CD14-positive monocyte (primary cell): ENCODE measurements at regions not wholly inside any gene's neighbourhood (a gene's known extent, or its start where the extent isn't known, plus 50 kb on each side); places are given as distances from the start of the nearest gene placed in this dataset.

ENCODE experiments used
- DNase-seq, 3 donors: peaks; one replicate each; pipeline ENCODE4 v3.0.0-alpha.2; 2011 to 2022
- H2AFZ ChIP-seq: 2 replicates; pipeline ENCODE4 v1.6.0; 2012; ENCODE audit warnings: mild to moderate bottlenecking, low read depth, low read length, inconsistent platforms; ENCODE audit not compliant: insufficient read depth, poor library complexity, severe bottlenecking
- H3K27ac ChIP-seq, 2 donors: 1 replicate in 1 of 2; 2 replicates in 1 of 2; pipeline ENCODE4 v1.5.1; 2012 to 2013; ENCODE audit warnings: low read length in 2 of 2, control low read depth in 1 of 2, inconsistent platforms in 1 of 2, low read depth in 1 of 2, mild to moderate bottlenecking in 1 of 2
- H3K27me3 ChIP-seq, 2 donors: one replicate each; pipeline versions ENCODE4 v1.6.0 to v1.6.1; 2011 to 2013; ENCODE audit warnings: low read length in 2 of 2; ENCODE audit not compliant: control insufficient read depth in 2 of 2, insufficient read depth in 2 of 2
- H3K36me3 ChIP-seq, 2 donors: replicated peaks in 1 of 2; 1 replicate in 1 of 2; 2 replicates in 1 of 2; pipeline versions ENCODE4 v1.5.1 to v1.6.1; 2012 to 2013; ENCODE audit warnings: low read length in 2 of 2, control low read depth in 1 of 2, inconsistent platforms in 1 of 2, mild to moderate bottlenecking in 1 of 2; ENCODE audit not compliant: insufficient read depth in 2 of 2, control insufficient read depth in 1 of 2
- H3K4me1 ChIP-seq, 2 donors: 1 replicate in 1 of 2; 2 replicates in 1 of 2; pipeline versions ENCODE4 v1.5.1 to v1.6.1; 2012 to 2013; ENCODE audit warnings: low read length in 2 of 2, control low read depth in 1 of 2, inconsistent platforms in 1 of 2, mild to moderate bottlenecking in 1 of 2, moderate library complexity in 1 of 2; ENCODE audit not compliant: insufficient read depth in 2 of 2, control insufficient read depth in 1 of 2
- H3K4me2 ChIP-seq: replicated peaks from 2 replicates; pipeline ENCODE3; 2012; ENCODE audit warnings: low read length, moderate library complexity, mild to moderate bottlenecking; ENCODE audit not compliant: poor library complexity, severe bottlenecking; ENCODE audit errors: extremely low read depth
- H3K4me3 ChIP-seq, 3 experiments: fragments of 200-600 bp in 1 of 3; sonication (generic) in 1 of 3; replicated peaks in 1 of 3; 1 replicate in 2 of 3; 2 replicates in 1 of 3; pipeline ENCODE4 v1.5.1; 2011 to 2013; ENCODE audit warnings: low read length in 3 of 3, mild to moderate bottlenecking in 3 of 3, control low read depth in 2 of 3, low read depth in 2 of 3, inconsistent platforms in 1 of 3, moderate library complexity in 1 of 3
- H3K79me2 ChIP-seq: 2 replicates; pipeline ENCODE4 v1.6.0; 2012; ENCODE audit warnings: mild to moderate bottlenecking, control low read depth, inconsistent platforms, low read length, moderate library complexity; ENCODE audit not compliant: insufficient read depth
- H3K9ac ChIP-seq: 2 replicates; pipeline ENCODE4 v1.6.0; 2017; ENCODE audit warnings: low read length, mild to moderate bottlenecking; ENCODE audit not compliant: insufficient read depth, poor library complexity, severe bottlenecking
- H3K9me3 ChIP-seq, 2 donors: replicated peaks in 1 of 2; 1 replicate in 1 of 2; 2 replicates in 1 of 2; pipeline versions ENCODE4 v1.5.1 to v1.6.1; 2012 to 2013; ENCODE audit warnings: low read length in 2 of 2, control low read depth in 1 of 2; ENCODE audit not compliant: control insufficient read depth in 1 of 2, insufficient read depth in 1 of 2
- H4K20me1 ChIP-seq: 2 replicates; pipeline ENCODE4 v1.6.0; 2012; ENCODE audit warnings: mild to moderate bottlenecking, low read length, control low read depth, moderate library complexity; ENCODE audit not compliant: insufficient read depth
- H3K27ac Mint-ChIP-seq, 7 donors: one replicate each; pipeline ENCODE4 v1.8.0; 2020; ENCODE audit warnings: mild to moderate bottlenecking in 7 of 7, mixed read lengths in 7 of 7, moderate library complexity in 6 of 7, inconsistent platforms in 2 of 7
- H3K27me3 Mint-ChIP-seq, 3 donors: one replicate each; pipeline ENCODE4 v1.8.0; 2021 to 2022; ENCODE audit warnings: low read depth in 3 of 3, mild to moderate bottlenecking in 3 of 3, mixed read lengths in 3 of 3, moderate library complexity in 3 of 3, inconsistent platforms in 1 of 3
- H3K36me3 Mint-ChIP-seq, 2 donors: one replicate each; pipeline ENCODE4 v1.8.0; 2020; ENCODE audit warnings: mixed read lengths in 2 of 2, inconsistent platforms in 1 of 2, mild to moderate bottlenecking in 1 of 2
- H3K4me1 Mint-ChIP-seq: one replicate; pipeline ENCODE4 v1.8.0; 2020; ENCODE audit warnings: mild to moderate bottlenecking, mixed read lengths
- H3K4me3 Mint-ChIP-seq, 2 donors: one replicate each; pipeline ENCODE4 v1.8.0; 2020; ENCODE audit warnings: mild to moderate bottlenecking in 2 of 2, mixed read lengths in 2 of 2, moderate library complexity in 1 of 2
- H3K9me3 Mint-ChIP-seq, 7 donors: one replicate each; pipeline ENCODE4 v1.8.0; 2020 to 2022; ENCODE audit warnings: mixed read lengths in 7 of 7, mild to moderate bottlenecking in 6 of 7, moderate library complexity in 6 of 7, inconsistent platforms in 2 of 7
- CTCF ChIP-seq: fragments of 200-600 bp; IDR thresholded peaks from one replicate; pipeline ENCODE4 v1.8.0; 2022; ENCODE audit warnings: antibody characterized with exemption, mild to moderate bottlenecking
- WGBS: methylation state at CpG from one replicate; pipeline ENCODE4 v1.1.5; 2013; ENCODE audit warnings: missing lambda C conversion rate; ENCODE audit not compliant: insufficient coverage; 5-methylcytosine and 5-hydroxymethylcytosine counted together
- intact Hi-C, 2 donors: fragments of 100-400 bp; cut with micrococcal nuclease; formaldehyde crosslinking; loops; one replicate each; pipeline versions ENCODE4 v1.15.0 to v1.15.1; 2023

GRCh38 chr2:82827426-82827825, 1631.7 kb downstream of the SUCLG1 start:
- H3K4me3 Mint-ChIP-seq: no peak overlapping the region
- Histone ChIP-seq H3K9me3 (no peaks in the 10 kb centered on the region), H3K4me2 (no peak overlapping the region), H3K4me1 (no peaks in the 10 kb centered on the region), H2AFZ (no peak overlapping the region), H4K20me1 (no peaks in the 10 kb centered on the region), H3K79me2 (no peaks in the 10 kb centered on the region), H3K4me3 (no peak overlapping the region), H3K9ac (no peak overlapping the region), H3K27me3 (no peaks in the 10 kb centered on the region), H3K27ac (no peak overlapping the region), H3K36me3 (no peaks in the 10 kb centered on the region)
- intact Hi-C loops: no loop called here
- no peak for DNase-seq
- peaks cover 0 to 2% (median 0%) of the 10 kb centered on the region in 7 donors for H3K9me3 Mint-ChIP-seq
- no peak overlapping the region for H3K27ac Mint-ChIP-seq
- no peak for TF ChIP-seq CTCF
- peaks cover 0 to 2% (median 0%) of the 10 kb centered on the region in 3 donors for H3K27me3 Mint-ChIP-seq
- no peaks in the 10 kb centered on the region for H3K36me3 Mint-ChIP-seq
- WGBS: no CpG with 5 or more reads among the region's 2 CpGs
- no peaks in the 10 kb centered on the region for H3K4me1 Mint-ChIP-seq

GRCh38 chr2:82826437-82826836, 1632.6 kb downstream of the SUCLG1 start:
- H4K20me1 ChIP-seq: no peaks in the 10 kb centered on the region
- Mint-ChIP-seq H3K9me3 (peaks cover 0 to 4% (median 2%) of the 10 kb centered on the region in 7 donors), H3K4me3 (no peak overlapping the region), H3K27me3 (peaks cover 0 to 2% (median 0%) of the 10 kb centered on the region in 3 donors), H3K27ac (no peak overlapping the region), H3K4me1 (no peaks in the 10 kb centered on the region), H3K36me3 (no peaks in the 10 kb centered on the region)
- H3K4me2 ChIP-seq: no peak overlapping the region
- TF ChIP-seq CTCF: no peak
- H3K79me2 ChIP-seq: no peaks in the 10 kb centered on the region
- 80% methylated on average over 1 of the region's 2 CpGs for WGBS
- H3K9me3 ChIP-seq: no peaks in the 10 kb centered on the region
- no peak overlapping the region for H3K4me3 ChIP-seq
- no peaks in the 10 kb centered on the region for H3K27me3 ChIP-seq
- no peak overlapping the region for H2AFZ ChIP-seq
- H3K9ac ChIP-seq: no peak overlapping the region
- H3K36me3 ChIP-seq: no peaks in the 10 kb centered on the region
- H3K27ac ChIP-seq: no peak overlapping the region
- no peak for DNase-seq
- intact Hi-C loops: no loop called here
- no peaks in the 10 kb centered on the region for H3K4me1 ChIP-seq
